Activated naive CD4-positive, alpha-beta T cell treated with anti-CD3 and anti-CD28 coated beads, Interleukin-2, amount 50 U/mL, for 72 hours (primary cell): ENCODE measurements at regions not wholly inside any gene's neighbourhood (a gene's known extent, or its start where the extent isn't known, plus 50 kb on each side); places are given as distances from the start of the nearest gene placed in this dataset.
"Not testable (repeated sequence)": the region's sequence is repeated elsewhere in the genome, so short reads cannot be mapped to it uniquely, and the experiment has no call there.

Experiments
- ATAC-seq, 2 donors: fragments of 150-1000 bp; cut with Tn5 transposase; 2 replicates each; pipeline ENCODE4 v1.10.0; 2021; ENCODE audit warnings: mild to moderate bottlenecking in 2 of 2, moderate library complexity in 2 of 2
- DNase-seq, 2 donors: peaks; one replicate each; pipeline ENCODE4 v3.0.0; 2021 to 2022; ENCODE audit warnings: low spot score in 2 of 2
- H3K27ac Mint-ChIP-seq, 2 donors: one replicate each; pipeline ENCODE4 v1.8.0; 2022; ENCODE audit warnings: mild to moderate bottlenecking in 2 of 2, mixed read lengths in 2 of 2
- H3K36me3 Mint-ChIP-seq, 2 donors: one replicate each; pipeline ENCODE4 v1.8.0; 2022; ENCODE audit warnings: mixed read lengths in 2 of 2
- H3K9me3 Mint-ChIP-seq, 2 donors: one replicate each; pipeline ENCODE4 v1.8.0; 2022; ENCODE audit warnings: mixed read lengths in 2 of 2

GRCh38 chr1:117697220-117697781 is 91.5 kb downstream of the TENT5C start:
- ATAC-seq (no peak), DNase-seq (no peak)
- H3K9me3 Mint-ChIP-seq = no peaks in the 10 kb centered on the region
- H3K27ac Mint-ChIP-seq = no peak overlapping the region
- no peaks in the 10 kb centered on the region for H3K36me3 Mint-ChIP-seq

GRCh38 chr1:117698398-117699160 is 92.7 kb downstream of the TENT5C start:
- DNase-seq (no peak), ATAC-seq (no peak)
- Mint-ChIP-seq H3K27ac (no peak overlapping the region), H3K36me3 (no peaks in the 10 kb centered on the region), H3K9me3 (peaks cover 0 to 4% of the 10 kb centered on the region in 2 donors)

- peaks cover 0 to 4% of the 10 kb centered on the region in 2 donors for H3K9me3 Mint-ChIP-seq
- no peak overlapping the region for H3K27ac Mint-ChIP-seq
- no peaks in the 10 kb centered on the region for H3K36me3 Mint-ChIP-seq
- ATAC-seq = no peak
- no peak for DNase-seq
Measured at GRCh38 chr1:117699953-117700352, 94.1 kb downstream of the TENT5C start.

- DNase-seq = no peak
- ATAC-seq = peak in 1 of 2 donors; percentile 39
- Mint-ChIP-seq H3K36me3 (no peaks in the 10 kb centered on the region), H3K27ac (peak overlapping the region in 1 of 2 donors; percentile 91), H3K9me3 (peaks cover 0 to 15% of the 10 kb centered on the region in 2 donors)
Measured at GRCh38 chr1:117702654-117703053, 96.8 kb downstream of the TENT5C start.

GRCh38 chr1:117707371-117707770 is 101.5 kb downstream of the TENT5C start:
- no peak for DNase-seq
- H3K27ac Mint-ChIP-seq = no peak overlapping the region
- ATAC-seq = no peak
- H3K36me3 Mint-ChIP-seq = no peaks in the 10 kb centered on the region
- peaks cover 0 to 15% of the 10 kb centered on the region in 2 donors for H3K9me3 Mint-ChIP-seq

- H3K27ac Mint-ChIP-seq = no peak overlapping the region
- no peaks in the 10 kb centered on the region for H3K36me3 Mint-ChIP-seq
- no peak for ATAC-seq
- H3K9me3 Mint-ChIP-seq = peaks cover 0 to 11% of the 10 kb centered on the region in 2 donors
- DNase-seq = no peak
Measured at GRCh38 chr1:117708323-117709248, 102.7 kb downstream of the TENT5C start.

- Mint-ChIP-seq H3K9me3 (peaks cover 0 to 11% of the 10 kb centered on the region in 2 donors), H3K36me3 (no peaks in the 10 kb centered on the region), H3K27ac (no peak overlapping the region)
- ATAC-seq = no peak
- no peak for DNase-seq
Measured at GRCh38 chr1:117709249-117709691, 103.4 kb downstream of the TENT5C start.

- no peak for DNase-seq
- peaks cover 0 to 11% of the 10 kb centered on the region in 2 donors for H3K9me3 Mint-ChIP-seq
- H3K36me3 Mint-ChIP-seq = no peaks in the 10 kb centered on the region
- ATAC-seq = no peak
- no peak overlapping the region for H3K27ac Mint-ChIP-seq
Measured at GRCh38 chr1:117710710-117711109, 104.9 kb downstream of the TENT5C start.

- DNase-seq (no peak), ATAC-seq (no peak)
- Mint-ChIP-seq H3K36me3 (peaks cover 6 to 13% of the 10 kb centered on the region in 2 donors), H3K27ac (no peak overlapping the region), H3K9me3 (peaks cover 7% of the 10 kb centered on the region in 2 donors)
Measured at GRCh38 chr1:117712621-117713020, 106.8 kb downstream of the TENT5C start.

GRCh38 chr1:117714546-117714945 is 108.7 kb downstream of the TENT5C start:
- peak overlapping the region in 1 of 2 donors; percentile 26 for H3K27ac Mint-ChIP-seq
- DNase-seq = no peak
- no peak for ATAC-seq
- H3K9me3 Mint-ChIP-seq = peaks cover 11 to 14% of the 10 kb centered on the region in 2 donors
- peaks cover 6 to 21% of the 10 kb centered on the region in 2 donors for H3K36me3 Mint-ChIP-seq

GRCh38 chr1:117716030-117716429 is 110.2 kb downstream of the TENT5C start:
- not testable (repeated sequence) for ATAC-seq, DNase-seq, H3K27ac Mint-ChIP-seq
- H3K36me3 Mint-ChIP-seq = peaks cover 6 to 30% of the 10 kb centered on the region in 2 donors
- H3K9me3 Mint-ChIP-seq = peaks cover 16 to 19% of the 10 kb centered on the region in 2 donors

- DNase-seq = not testable (repeated sequence)
- H3K36me3 Mint-ChIP-seq = peaks cover 9 to 44% of the 10 kb centered on the region in 2 donors
Measured at GRCh38 chr1:117717980-117718379, 112.1 kb downstream of the TENT5C start.

GRCh38 chr1:117718596-117718995 is 112.7 kb downstream of the TENT5C start:
- Mint-ChIP-seq H3K9me3 (peaks cover 22 to 27% of the 10 kb centered on the region in 2 donors), H3K36me3 (peaks cover 11 to 49% of the 10 kb centered on the region in 2 donors)
- ATAC-seq, DNase-seq, H3K27ac Mint-ChIP-seq: not testable (repeated sequence)

More at GRCh38 chr1:117717980-117718379, 112.1 kb downstream of the TENT5C start:
- H3K27ac Mint-ChIP-seq, ATAC-seq: not testable (repeated sequence)
- H3K9me3 Mint-ChIP-seq = peaks cover 22 to 24% of the 10 kb centered on the region in 2 donors

GRCh38 chr1:117719004-117719403 is 113.2 kb downstream of the TENT5C start:
- Mint-ChIP-seq H3K9me3 (peaks cover 22 to 29% of the 10 kb centered on the region in 2 donors), H3K27ac (no peak overlapping the region), H3K36me3 (peaks cover 11 to 50% of the 10 kb centered on the region in 2 donors)
- no peak for DNase-seq
- ATAC-seq = no peak

- Mint-ChIP-seq H3K9me3 (peaks cover 15 to 25% of the 10 kb centered on the region in 2 donors), H3K27ac (no peak overlapping the region), H3K36me3 (peaks cover 7 to 8% of the 10 kb centered on the region in 2 donors)
- DNase-seq (no peak), ATAC-seq (no peak)
Measured at GRCh38 chr1:117732065-117732797, 126.4 kb downstream of the TENT5C start.

GRCh38 chr1:117732956-117733355 is 127.1 kb downstream of the TENT5C start:
- peaks cover 8 to 18% of the 10 kb centered on the region in 2 donors for H3K9me3 Mint-ChIP-seq
- H3K27ac Mint-ChIP-seq = peak overlapping the region in 1 of 2 donors; percentile 47
- peaks cover under 1% of the 10 kb centered on the region in 2 donors for H3K36me3 Mint-ChIP-seq

More at GRCh38 chr1:117732956-117733355, 127.1 kb downstream of the TENT5C start:
- no peak for ATAC-seq
- DNase-seq = no peak
